IMR-90 (cell line): ENCODE measurements at regions not wholly inside any gene's neighbourhood (a gene's known extent, or its start where the extent isn't known, plus 50 kb on each side); places are given as distances from the start of the nearest gene placed in this dataset.

Experiments
- ATAC-seq: fragments of 200-7000 bp; cut with Tn5 transposase; 2 replicates; pipeline ENCODE4 v1.9.1; 2020; ENCODE audit warnings: low read depth, mild to moderate bottlenecking, moderate library complexity
- BruUV-seq: library from RNA; stranded (reverse); fragments of 400-500 nt; replicated peaks from 2 replicates; lab custom pipeline; 2021; lab: Mats Ljungman, UMichigan
- CTCF ChIA-PET: fragments of 300-600 bp; formaldehyde crosslinking; extraction: SDS; loops from one replicate; lab custom pipeline; 2021; ENCODE audit warnings: antibody characterized with exemption; lab: Yijun Ruan, JAX
- POLR2A ChIA-PET: fragments of 300-600 bp; sonication (Branson Sonifier 250); formaldehyde crosslinking; loops from one replicate; lab custom pipeline; 2022; ENCODE audit warnings: antibody characterized with exemption; ENCODE audit not compliant: unreplicated experiment; lab: Charles Lee
- DNase-seq: peaks from one replicate; pipeline ENCODE4 v3.0.0; 2013
- H2AFZ ChIP-seq: replicated peaks from 2 replicates; pipeline ENCODE3; 2013; ENCODE audit warnings: low read length, mild to moderate bottlenecking; ENCODE audit not compliant: poor library complexity
- H2AK5ac ChIP-seq: 2 replicates; pipeline ENCODE4 v1.6.1; 2013; ENCODE audit warnings: low read depth, low read length, inconsistent platforms
- H2AK9ac ChIP-seq: replicated peaks from 2 replicates; pipeline ENCODE3; 2013; ENCODE audit warnings: mild to moderate bottlenecking, low read depth, low read length, moderate library complexity; ENCODE audit not compliant: poor library complexity
- H2BK120ac ChIP-seq: 2 replicates; pipeline ENCODE4 v1.6.1; 2013; ENCODE audit warnings: low read depth, low read length, inconsistent platforms
- H2BK15ac ChIP-seq: 3 replicates; pipeline ENCODE4 v1.6.1; 2013; ENCODE audit warnings: low read depth, low read length, inconsistent platforms
- H2BK20ac ChIP-seq: 2 replicates; pipeline ENCODE4 v1.6.1; 2013; ENCODE audit warnings: low read depth, mild to moderate bottlenecking, inconsistent platforms, low read length, moderate library complexity
- H2BK5ac ChIP-seq: 2 replicates; pipeline ENCODE4 v1.6.1; 2013; ENCODE audit warnings: mild to moderate bottlenecking, low read depth, low read length, inconsistent platforms; ENCODE audit not compliant: poor library complexity, severe bottlenecking
- H3K14ac ChIP-seq: replicated peaks from 2 replicates; pipeline ENCODE4 v1.6.1; 2013; ENCODE audit warnings: low read depth, low read length, inconsistent platforms
- H3K18ac ChIP-seq: 2 replicates; pipeline ENCODE4 v1.6.1; 2013; ENCODE audit warnings: low read depth, low read length, control low read depth
- H3K23ac ChIP-seq: 2 replicates; pipeline ENCODE4 v1.6.1; 2013; ENCODE audit warnings: low read depth, low read length, inconsistent platforms
- H3K27ac ChIP-seq: 2 replicates; pipeline ENCODE4 v1.5.1; 2013; ENCODE audit warnings: mild to moderate bottlenecking, control low read depth, low read length; ENCODE audit not compliant: insufficient read depth
- H3K27me3 ChIP-seq: 2 replicates; pipeline ENCODE4 v1.6.1; 2013; ENCODE audit warnings: low read length; ENCODE audit not compliant: control insufficient read depth, insufficient read depth
- H3K36me3 ChIP-seq: 2 replicates; pipeline ENCODE4 v1.6.1; 2013; ENCODE audit warnings: low read length, mixed read lengths; ENCODE audit not compliant: control insufficient read depth, insufficient read depth
- H3K4ac ChIP-seq: 2 replicates; pipeline ENCODE4 v1.6.1; 2013; ENCODE audit warnings: low read depth, low read length, inconsistent platforms
- H3K4me1 ChIP-seq: 2 replicates; pipeline ENCODE4 v1.6.1; 2013; ENCODE audit warnings: low read length, mixed read lengths; ENCODE audit not compliant: control insufficient read depth, insufficient read depth
- H3K4me2 ChIP-seq: 2 replicates; pipeline ENCODE4 v1.6.1; 2013; ENCODE audit warnings: low read depth, mild to moderate bottlenecking, control low read depth, low read length, moderate library complexity
- H3K4me3 ChIP-seq: 2 replicates; pipeline ENCODE4 v1.5.1; 2013; ENCODE audit warnings: low read depth, mild to moderate bottlenecking, control low read depth, low read length, moderate library complexity; ENCODE audit not compliant: insufficient read depth
- H3K56ac ChIP-seq: 2 replicates; pipeline ENCODE4 v1.6.1; 2013; ENCODE audit warnings: low read length, inconsistent platforms; ENCODE audit not compliant: insufficient read depth; ENCODE audit errors: extremely low read depth
- H3K79me1 ChIP-seq, 2 experiments: 2 replicates each; pipeline ENCODE4 v1.6.1; 2013; ENCODE audit warnings: low read length in 2 of 2, inconsistent platforms in 1 of 2, low read depth in 1 of 2
- H3K9ac ChIP-seq: 2 replicates; pipeline ENCODE4 v1.6.1; 2013; ENCODE audit warnings: low read depth, low read length, control low read depth
- H3K9me1 ChIP-seq: 2 replicates; pipeline ENCODE4 v1.6.1; 2013; ENCODE audit warnings: low read length, inconsistent platforms; ENCODE audit not compliant: insufficient read depth
- H3K9me3 ChIP-seq: 2 replicates; pipeline ENCODE4 v1.6.1; 2013; ENCODE audit warnings: low read length; ENCODE audit not compliant: control insufficient read depth, insufficient read depth
- H4K20me1 ChIP-seq: 2 replicates; pipeline ENCODE4 v1.6.1; 2013; ENCODE audit warnings: low read length, inconsistent platforms; ENCODE audit not compliant: insufficient read depth
- H4K5ac ChIP-seq: 2 replicates; pipeline ENCODE4 v1.6.1; 2013; ENCODE audit warnings: mild to moderate bottlenecking, low read depth, low read length, control low read depth
- H4K8ac ChIP-seq, 2 experiments: 2 replicates each; pipeline ENCODE4 v1.6.1; 2013; ENCODE audit warnings: low read depth in 2 of 2, low read length in 2 of 2, control low read depth in 1 of 2, inconsistent platforms in 1 of 2
- H4K91ac ChIP-seq: 2 replicates; pipeline ENCODE4 v1.6.1; 2013; ENCODE audit warnings: low read depth, low read length, inconsistent platforms; ENCODE audit not compliant: insufficient read depth
- CEBPB ChIP-seq: IDR thresholded peaks from 2 replicates; pipeline ENCODE4 v1.6.1; 2012; ENCODE audit warnings: low read depth, low read length, improper control_type of control experiment
- SMC3 ChIP-seq: fragments of 150-350 bp; IDR thresholded peaks from 2 replicates; pipeline ENCODE4 v1.6.1; 2016; ENCODE audit warnings: low read depth, mild to moderate bottlenecking, antibody characterized with exemption, low read length, moderate library complexity
- WGBS, 2 experiments: methylation state at CpG; one replicate each; pipeline versions ENCODE4 v1.1.5 to v1.1.7; 2013; ENCODE audit warnings: missing lambda C conversion rate in 2 of 2; ENCODE audit not compliant: insufficient read length in 1 of 2; ENCODE audit errors: extremely low coverage in 2 of 2; 5-methylcytosine and 5-hydroxymethylcytosine counted together
- dilution Hi-C: fragments of 300-500 bp; cut with HindIII; formaldehyde crosslinking; loops from one replicate; pipeline ENCODE4 v1.14.3; 2018; ENCODE audit warnings: low sequenced_read_pairs; ENCODE audit not compliant: unreplicated experiment
- in situ Hi-C: fragments of 300-500 bp; cut with MboI; formaldehyde crosslinking; loops from 3 replicates; pipeline ENCODE4 v1.14.3; 2019; ENCODE audit warnings: low sequenced_read_pairs, inconsistent platforms, mixed read lengths
- intact Hi-C: fragments of 100-400 bp; cut with micrococcal nuclease; formaldehyde crosslinking; loops from 2 replicates; pipeline ENCODE4 v1.10.0; 2022

- DNase-seq (peak; percentile 60), ATAC-seq (peak; percentile 84)
- H3K36me3 ChIP-seq = no peaks in the 10 kb centered on the region
- H3K27ac ChIP-seq = peak overlapping the region; percentile 28; the same call in 1 of the 2 replicates
- POLR2A ChIA-PET = no interaction called here
- peaks cover 2% of the 10 kb centered on the region; the same call in 1 of the 2 replicates for H3K4me1 ChIP-seq
- H3K23ac ChIP-seq = peak overlapping the region; percentile 74; the same call in 1 of the 2 replicates
- no peaks in the 10 kb centered on the region for H4K20me1 ChIP-seq
- peak overlapping the region; percentile 26 for H3K18ac ChIP-seq
- H2BK5ac ChIP-seq = peak overlapping the region; percentile 17
- WGBS, 2 experiments = 28% methylated on average over 2 of the region's 6 CpGs; no CpG with 5 or more reads in 1 of the 2 experiments
- H3K56ac ChIP-seq = no peak overlapping the region
- intact Hi-C loops = no loop called here
- H3K14ac ChIP-seq = peak overlapping the region; percentile 5; the same call in 1 of the 2 replicates
- H3K4me3 ChIP-seq = no peak overlapping the region
- peak overlapping the region; percentile 31 for H2AK9ac ChIP-seq
- peak overlapping the region; percentile 35; the same call in 1 of the 2 replicates for H3K4me2 ChIP-seq
- dilution Hi-C loops = no loop called here
- H4K8ac ChIP-seq = peak overlapping the region; percentile 83 to 87
- H2BK120ac ChIP-seq = peak overlapping the region; percentile 71
- peak overlapping the region; percentile 21; the same call in 1 of the 3 replicates for H2BK15ac ChIP-seq
- TF ChIP-seq SMC3 = no peak
- TF ChIP-seq CEBPB = 0 out of 2 replicates have a peak, but pooled peaks have one; percentile 13
- no peaks in the 10 kb centered on the region for H3K27me3 ChIP-seq
- peak overlapping the region; percentile 30 for H4K91ac ChIP-seq
- H2AFZ ChIP-seq = peak overlapping the region; percentile 90
- H2AK5ac ChIP-seq = no peak overlapping the region
- H3K4ac ChIP-seq = peak overlapping the region; percentile 60
- no peaks in the 10 kb centered on the region for H3K9me3 ChIP-seq
- no peaks in the 10 kb centered on the region for H3K79me1 ChIP-seq
- H4K5ac ChIP-seq = peak overlapping the region; percentile 89
- peaks cover 8% of the 10 kb centered on the region for H3K9me1 ChIP-seq
- in situ Hi-C loops = no loop called here
- CTCF ChIA-PET = no interaction called here
- BruUV-seq = no TSS peak
- H2BK20ac ChIP-seq = peak overlapping the region; percentile 51
- 0 out of 2 replicates have a peak overlapping the region, but pooled peaks have one; percentile 12 for H3K9ac ChIP-seq
Measured at GRCh38 chr2:51165534-51166260, 133.8 kb upstream of the NRXN1 start.
